Sigmoid colon (tissue), 6 donors: ENCODE measurements at regions not wholly inside any gene's neighbourhood (a gene's known extent, or its start where the extent isn't known, plus 50 kb on each side); places are given as distances from the start of the nearest gene placed in this dataset.

ENCODE experiments used
- DNase-seq: peaks from one replicate; pipeline ENCODE4 v3.0.0-alpha.2; 2019
- H3K27ac ChIP-seq, 4 donors: fragments of 200-600 bp; sonication (generic); one replicate each; pipeline ENCODE4 v1.5.1; 2016 to 2019; ENCODE audit warnings: mild to moderate bottlenecking in 1 of 4
- H3K27me3 ChIP-seq, 3 donors: fragments of 200-600 bp; sonication (generic); one replicate each; pipeline ENCODE4 v1.5.1; 2019; ENCODE audit warnings: mild to moderate bottlenecking in 1 of 3
- H3K36me3 ChIP-seq, 4 donors: fragments of 200-600 bp; sonication (generic); one replicate each; pipeline ENCODE4 v1.5.1; 2016 to 2019
- H3K4me1 ChIP-seq, 4 donors: fragments of 200-600 bp; sonication (generic); one replicate each; pipeline ENCODE4 v1.5.1; 2017 to 2019
- H3K4me3 ChIP-seq, 4 donors: fragments of 200-600 bp; sonication (generic); one replicate each; pipeline ENCODE4 v1.5.1; 2017 to 2019; ENCODE audit warnings: mild to moderate bottlenecking in 2 of 4, moderate library complexity in 1 of 4
- H3K9me3 ChIP-seq, 4 donors: fragments of 200-600 bp in 3 of 4; sonication (generic) in 3 of 4; one replicate each; pipeline versions ENCODE4 v1.5.1 to v1.6.1; 2013 to 2019
- CTCF ChIP-seq, 4 experiments: fragments of 450-650 bp in 3 of 4; fragments of 200-600 bp in 1 of 4; IDR thresholded peaks; one replicate each; pipeline ENCODE4 v1.5.1; 2016 to 2019; ENCODE audit warnings: antibody characterized with exemption in 4 of 4, mild to moderate bottlenecking in 3 of 4, moderate library complexity in 2 of 4
- EP300 ChIP-seq, 4 donors: sonication (generic); formaldehyde crosslinking; IDR thresholded peaks; one replicate each; pipeline ENCODE4 v1.6.1; 2017; ENCODE audit warnings: antibody characterized with exemption in 4 of 4
- POLR2A ChIP-seq, 2 donors: fragments of 450-650 bp; IDR thresholded peaks; one replicate each; pipeline ENCODE4 v1.6.1; 2016; ENCODE audit warnings: antibody characterized with exemption in 2 of 2, mild to moderate bottlenecking in 2 of 2, moderate library complexity in 2 of 2
- POLR2AphosphoS5 ChIP-seq, 4 donors: sonication (generic); formaldehyde crosslinking; IDR thresholded peaks; one replicate each; pipeline ENCODE4 v1.6.1; 2017; ENCODE audit warnings: antibody characterized with exemption in 4 of 4
- WGBS, 2 donors: extraction: QIAGEN DNeasy Blood & Tissue Kit; methylation state at CpG; one replicate each; pipeline ENCODE4 v1.1.7; 2013; 5-methylcytosine and 5-hydroxymethylcytosine counted together
- intact Hi-C: fragments of 100-400 bp; cut with DNase I; formaldehyde crosslinking; loops from one replicate; pipeline ENCODE4 v1.15.1; 2023
- donor health status: healthy with polysubstance abuse.
- donor health status: healthy.

- H3K4me3 ChIP-seq, result no peak overlapping the region
- WGBS, 2 donors, result 74 to 81% methylated on average over 6 of the region's 6 CpGs
- no peak for DNase-seq
- no peaks in the 10 kb centered on the region for H3K36me3 ChIP-seq
- intact Hi-C loops, result no loop called here
- H3K27me3 ChIP-seq, result no peaks in the 10 kb centered on the region
- H3K4me1 ChIP-seq, result no peaks in the 10 kb centered on the region
- TF ChIP-seq POLR2AphosphoS5 (IDR thresholded peaks at IDR 0.05), result no peak
- TF ChIP-seq POLR2A (IDR thresholded peaks at IDR 0.05), result no peak
- TF ChIP-seq CTCF (IDR thresholded peaks at IDR 0.05), result no peak
- TF ChIP-seq EP300 (IDR thresholded peaks at IDR 0.05), result no peak
- no peak overlapping the region for H3K27ac ChIP-seq
- peaks cover 0 to 2% (median 0%) of the 10 kb centered on the region in 4 donors for H3K9me3 ChIP-seq
Observed at GRCh38 chr1:241411776-241412338, 54.9 kb upstream of the RGS7 start.

GRCh38 chr1:241411056-241411775 is 54.2 kb upstream of the RGS7 start:
- TF ChIP-seq POLR2AphosphoS5 (IDR thresholded peaks at IDR 0.05), result no peak
- no peak for TF ChIP-seq POLR2A (IDR thresholded peaks at IDR 0.05)
- no peak for TF ChIP-seq CTCF (IDR thresholded peaks at IDR 0.05)
- no peak for TF ChIP-seq EP300 (IDR thresholded peaks at IDR 0.05)
- peaks cover 0 to 2% (median 0%) of the 10 kb centered on the region in 4 donors for H3K9me3 ChIP-seq
- no peaks in the 10 kb centered on the region for H3K4me1 ChIP-seq
- H3K27ac ChIP-seq, result no peak overlapping the region
- no peaks in the 10 kb centered on the region for H3K36me3 ChIP-seq
- no peak for DNase-seq
- intact Hi-C loops, result no loop called here
- 64 to 82% methylated on average over 7 of the region's 7 CpGs for WGBS, 2 donors
- no peak overlapping the region for H3K4me3 ChIP-seq
- H3K27me3 ChIP-seq, result no peaks in the 10 kb centered on the region

GRCh38 chr1:241408170-241408569 is 51.2 kb upstream of the RGS7 start:
- no peak overlapping the region for H3K27ac ChIP-seq
- H3K27me3 ChIP-seq, result no peaks in the 10 kb centered on the region
- intact Hi-C loops, result no loop called here
- peaks cover 0 to 2% (median 0%) of the 10 kb centered on the region in 4 donors for H3K9me3 ChIP-seq
- H3K4me3 ChIP-seq, result no peak overlapping the region
- no peaks in the 10 kb centered on the region for H3K36me3 ChIP-seq
- TF ChIP-seq EP300 (IDR thresholded peaks at IDR 0.05), result no peak
- TF ChIP-seq POLR2AphosphoS5 (IDR thresholded peaks at IDR 0.05), result no peak
- no peak for TF ChIP-seq CTCF (IDR thresholded peaks at IDR 0.05)
- TF ChIP-seq POLR2A (IDR thresholded peaks at IDR 0.05), result no peak
- 49 to 57% methylated on average over 3 of the region's 3 CpGs for WGBS, 2 donors
- no peak for DNase-seq
- H3K4me1 ChIP-seq, result no peaks in the 10 kb centered on the region
